SU-DHL-6 (cell line): ENCODE measurements at regions not wholly inside any gene's neighbourhood (a gene's known extent, or its start where the extent isn't known, plus 50 kb on each side); places are given as distances from the start of the nearest gene placed in this dataset.

Experiments used
- CTCF ChIP-seq: fragments of 200-600 bp; sonication (generic); IDR thresholded peaks from one replicate; pipeline ENCODE4 v1.5.1; 2017; ENCODE audit warnings: antibody characterized with exemption, mild to moderate bottlenecking, low read length, moderate library complexity; ENCODE audit not compliant: insufficient read depth, poor library complexity, severe bottlenecking
- EZH2phosphoT487 ChIP-seq: fragments of 200-600 bp; sonication (generic), shearing (Covaris generic); conservative IDR thresholded peaks from 2 replicates; pipeline ENCODE4 v1.6.1; 2018; ENCODE audit warnings: mild to moderate bottlenecking, antibody characterized with exemption, low read length, moderate library complexity, mixed read lengths

DNA sequence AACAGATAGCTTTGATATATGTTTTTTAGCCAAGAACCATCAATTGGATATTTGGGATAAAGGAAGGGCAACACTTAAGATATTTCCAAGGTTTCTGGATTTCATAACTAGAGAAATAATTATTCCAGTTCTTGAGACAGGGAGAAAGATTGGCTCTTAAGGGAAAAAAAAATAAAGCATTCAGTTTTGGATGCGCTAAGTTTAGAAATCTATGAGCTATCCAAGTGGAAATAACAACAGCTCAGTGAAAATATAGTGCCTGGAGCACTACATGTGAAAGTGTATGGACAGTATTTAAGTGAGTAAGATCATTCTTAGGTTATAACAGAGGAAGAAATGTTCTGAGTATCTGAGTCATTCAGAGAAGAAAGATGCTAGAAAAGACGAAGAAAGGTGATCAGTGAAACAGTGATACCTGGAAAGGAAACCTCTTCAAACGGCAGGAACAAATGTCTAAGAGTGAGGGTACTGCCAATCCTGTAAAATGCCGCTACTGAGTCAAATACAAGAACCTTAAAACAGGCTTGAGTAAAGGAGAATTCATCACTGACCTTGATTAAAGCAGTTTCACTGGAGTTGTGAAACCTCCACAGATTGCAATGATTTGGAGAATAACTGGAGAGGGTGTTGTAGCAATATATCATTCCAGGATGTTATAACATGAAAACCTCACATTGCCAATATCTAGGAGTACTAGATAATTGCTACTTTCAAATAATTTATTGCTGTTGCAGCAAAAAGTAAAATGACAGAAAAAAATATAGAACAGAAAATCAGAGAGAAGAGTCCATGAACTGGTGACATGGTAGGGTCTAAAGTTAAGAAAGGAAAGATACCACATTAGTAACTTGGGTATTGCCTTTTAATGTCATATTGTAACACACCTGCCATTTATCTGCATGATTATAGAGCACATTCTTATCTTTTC is 482.1 kb upstream of the RGS18 start:
- TF ChIP-seq CTCF = no peak
- TF ChIP-seq EZH2phosphoT487 = no peak
